PC-9 (cell line): ENCODE measurements at regions not wholly inside any gene's neighbourhood (a gene's known extent, or its start where the extent isn't known, plus 50 kb on each side); places are given as distances from the start of the nearest gene placed in this dataset.

Source experiments
- CTCF ChIP-seq: fragments of 200-600 bp; sonication (generic); conservative IDR thresholded peaks from 2 replicates; pipeline ENCODE4 v1.6.1; 2017; ENCODE audit warnings: mixed run types, antibody characterized with exemption, mild to moderate bottlenecking, moderate library complexity
- EZH2 ChIP-seq: fragments of 200-600 bp; sonication (generic); IDR thresholded peaks from 2 replicates; pipeline ENCODE4 v1.8.0; 2017; ENCODE audit warnings: antibody characterized with exemption, low read depth

GRCh38 chr5:164300295-164300694 lies 794.9 kb downstream of the MAT2B start:
- TF ChIP-seq CTCF, result no peak
- TF ChIP-seq EZH2, result no peak
